ENCODE measurements at regions not wholly inside any gene's neighbourhood (a gene's known extent, or its start where the extent isn't known, plus 50 kb on each side); places are given as distances from the start of the nearest gene placed in this dataset.

DNA sequence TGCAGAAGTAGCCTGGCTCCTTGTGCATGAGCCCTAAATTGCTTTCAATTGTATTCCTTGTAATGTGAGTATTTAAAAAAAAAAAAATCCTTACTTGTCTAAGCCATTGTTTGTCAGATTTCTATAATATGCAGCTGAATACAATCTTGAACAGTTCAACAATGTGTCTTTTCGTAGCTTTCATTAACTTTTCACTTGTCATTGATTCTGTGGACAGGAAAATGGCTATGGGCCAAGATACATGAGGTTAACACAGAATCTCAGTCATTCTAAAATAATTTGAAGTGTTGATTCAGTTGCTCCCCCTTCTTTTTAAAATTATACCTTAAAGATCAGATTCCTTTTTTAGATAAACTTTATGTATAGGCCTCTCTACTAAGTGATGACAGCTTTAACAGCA, 395.8 kb upstream of the KLF12 start:
- DNase-seq (ENCODE audit: low read depth in 1 of 2, low spot score in 2 of 2) (no peak), FAIRE-seq (no peak)
- no peak overlapping the region for H3K4me3 ChIP-seq (ENCODE audit: extremely low read depth in 1 of 4, insufficient read depth in 2 of 4, low read depth in 3 of 4, low read length in 4 of 4)
- no peak overlapping the region for H3K18ac ChIP-seq (ENCODE audit: extremely low read depth, low read length)
- no peaks in the 10 kb centered on the region for H3K23me2 ChIP-seq (ENCODE audit: low read depth, low read length)
- H2BK12ac ChIP-seq (ENCODE audit: low read depth, low read length): no peak overlapping the region
- H3K23ac ChIP-seq (ENCODE audit: insufficient read length): no peak overlapping the region
- H4K20me1 ChIP-seq (replicated peaks in 1 of 2; ENCODE audit: control insufficient read depth in 1 of 2, insufficient read depth in 2 of 2, low read length in 2 of 2): no peaks in the 10 kb centered on the region
- no peak overlapping the region for H3K9ac ChIP-seq (replicated peaks in 1 of 4; ENCODE audit: extremely low read depth in 1 of 4, low read depth in 3 of 4, low read length in 3 of 4)
- no peak overlapping the region for H4K91ac ChIP-seq (replicated peaks; ENCODE audit: insufficient read length, low read length)
- TF ChIP-seq POU5F1 (IDR thresholded peaks at IDR 0.05; ENCODE audit: low read depth, low read length) (no peak), POLR2A (IDR thresholded peaks at IDR 0.05; ENCODE audit: control extremely low read depth in 1 of 2, low read depth in 2 of 2, low read length in 2 of 2) (no peak), GTF2F1 (IDR thresholded peaks at IDR 0.05; ENCODE audit: borderline replicate concordance, low read depth, low read length) (no peak), ZNF274 (IDR thresholded peaks at IDR 0.05; ENCODE audit: borderline replicate concordance, extremely low read depth, low read length) (no peak), CHD1 (IDR thresholded peaks at IDR 0.05; ENCODE audit: low read depth, low read length) (no peak), SIX5 (IDR thresholded peaks at IDR 0.05; ENCODE audit: low read depth, low read length) (no peak), SAP30 (IDR thresholded peaks at IDR 0.05; ENCODE audit: insufficient read depth, insufficient replicate concordance, low read length) (no peak), KDM5A (IDR thresholded peaks at IDR 0.05; ENCODE audit: low read length) (no peak), CBX8 (IDR thresholded peaks at IDR 0.05; ENCODE audit: borderline replicate concordance, low read depth, low read length) (no peak), SUZ12 (IDR thresholded peaks at IDR 0.05; ENCODE audit: low read length) (no peak), SIRT6 (IDR thresholded peaks at IDR 0.05; ENCODE audit: low read length) (no peak), CTBP2 (IDR thresholded peaks at IDR 0.05; ENCODE audit: borderline replicate concordance, insufficient read depth, insufficient read length, low read length) (no peak), RAD21 (IDR thresholded peaks at IDR 0.05 in 1 of 2, conservative IDR thresholded peaks at IDR 0.05 in 1 of 2; ENCODE audit: low read depth in 2 of 2, low read length in 2 of 2) (no peak)
- H3K56ac ChIP-seq (replicated peaks; ENCODE audit: insufficient read length, low read depth, low read length): no peak overlapping the region
- no peak overlapping the region for H2BK20ac ChIP-seq (ENCODE audit: low read length)
- H3K4me1 ChIP-seq (replicated peaks in 1 of 4; ENCODE audit: control insufficient read depth in 3 of 4, insufficient read depth in 4 of 4, low read length in 3 of 4): no peaks in the 10 kb centered on the region; a peak in 1 of 7 replicates
- H3K9me3 ChIP-seq (ENCODE audit: insufficient read depth in 2 of 2, low read depth in 1 of 2, low read length in 1 of 2): no peaks in the 10 kb centered on the region
- H4K8ac ChIP-seq (ENCODE audit: extremely low read depth, insufficient read depth, low read length): no peak overlapping the region
- no peaks in the 10 kb centered on the region for H3K27me3 ChIP-seq (replicated peaks in 1 of 4; ENCODE audit: control insufficient read depth in 3 of 4, extremely low read depth in 1 of 4, insufficient read depth in 3 of 4, low read length in 3 of 4)
- POLR2A ChIA-PET (ENCODE audit: partially characterized antibody): no interaction called here
- no peak overlapping the region for H2BK120ac ChIP-seq (replicated peaks; ENCODE audit: low read depth, low read length)
- H3K4me2 ChIP-seq (ENCODE audit: insufficient read depth in 1 of 2, low read depth in 2 of 2, low read length in 2 of 2): no peak overlapping the region
- CTCF ChIA-PET (ENCODE audit: partially characterized antibody): interaction anchor here (1.5 kb wide), 1 partner anchor 44 kb away, joined by 5 read pairs; no protein-coding TSS in a partner anchor
- no peak overlapping the region for H2BK15ac ChIP-seq (ENCODE audit: low read length)
- no peaks in the 10 kb centered on the region for H3K79me1 ChIP-seq (ENCODE audit: low read depth, low read length)
- no peaks in the 10 kb centered on the region for H3K79me2 ChIP-seq (ENCODE audit: control insufficient read depth in 1 of 2, insufficient read depth in 2 of 2, low read length in 2 of 2)
- H2BK5ac ChIP-seq (ENCODE audit: low read depth, low read length): no peak overlapping the region
- H2AK5ac ChIP-seq (ENCODE audit: low read depth, low read length): no peak overlapping the region
- H3K36me3 ChIP-seq (ENCODE audit: control insufficient read depth in 2 of 4, insufficient read depth in 4 of 4, low read length in 3 of 4): no peaks in the 10 kb centered on the region
- H3K27ac ChIP-seq (ENCODE audit: low read depth, low read length): no peak overlapping the region
- no peak overlapping the region for H4K5ac ChIP-seq (ENCODE audit: insufficient read length, low read depth, low read length)
- no peak overlapping the region for H3K4ac ChIP-seq (replicated peaks; ENCODE audit: insufficient read length, low read depth, low read length)
- H3K14ac ChIP-seq (ENCODE audit: insufficient read length): no peak overlapping the region
- 100% methylated on average over 1 of the region's 1 CpG; no CpG with 5 or more reads in 1 of the 2 experiments for WGBS, 2 experiments (ENCODE audit: extremely low coverage in 1 of 2, insufficient coverage in 1 of 2, insufficient read length in 1 of 2, insufficient replicate concordance in 2 of 2, low coverage in 1 of 2, low lambda C conversion rate in 2 of 2, missing lambda C conversion rate in 1 of 2)
- no peak overlapping the region for H2AFZ ChIP-seq (ENCODE audit: low read length)
